CD4-positive, alpha-beta T cell treated with Interleukin-6 at 100 ng/mL for 8 hours (primary cell): ENCODE measurements at regions not wholly inside any gene's neighbourhood (a gene's known extent, or its start where the extent isn't known, plus 50 kb on each side); places are given as distances from the start of the nearest gene placed in this dataset.
"Not testable (repeated sequence)": the region's sequence is repeated elsewhere in the genome, so short reads cannot be mapped to it uniquely, and the experiment has no call there.

Experiments
- DNase-seq: peaks from one replicate; pipeline ENCODE4 v3.0.0-alpha.2; 2020; ENCODE audit warnings: mixed read lengths, low spot score

DNA sequence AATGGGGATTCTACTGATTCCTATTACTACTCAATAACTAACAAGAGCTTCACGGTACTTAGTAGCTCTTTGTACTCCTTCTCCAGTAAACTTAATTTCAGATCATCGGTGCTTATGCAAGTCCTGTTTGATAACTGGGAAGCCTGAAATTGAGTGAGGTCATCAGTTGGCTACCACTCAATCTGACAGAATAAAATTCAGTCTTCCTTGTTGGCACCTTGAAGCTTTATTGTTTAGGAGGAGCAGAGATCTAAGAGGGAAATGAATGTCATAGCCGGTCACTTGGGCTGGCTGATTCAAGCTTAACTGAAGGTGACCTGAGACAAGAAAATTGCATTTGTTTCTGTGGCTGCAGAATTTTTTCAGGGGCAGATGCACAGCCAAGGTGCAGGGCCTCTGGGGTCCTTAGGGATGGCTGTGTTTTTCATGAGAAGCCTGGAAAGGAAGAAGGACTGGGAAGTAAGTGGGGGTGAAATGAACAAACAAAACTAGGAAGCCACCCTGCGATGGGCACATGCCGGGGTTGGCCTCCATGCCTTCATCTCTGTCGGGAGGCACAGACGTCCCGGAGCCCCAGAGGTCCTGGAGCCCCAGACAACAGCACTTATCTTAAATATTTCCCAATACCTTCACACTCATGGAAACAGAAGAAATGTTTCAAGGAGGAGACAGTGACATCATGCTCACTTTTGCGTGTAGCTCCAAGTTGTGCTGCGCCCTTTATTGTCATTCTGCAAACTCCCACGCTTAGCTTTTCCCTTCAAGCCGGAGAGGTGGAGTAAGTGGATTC lies 85.0 kb upstream of the KIF5B start:
- DNase-seq, result no peak

- no peak for DNase-seq
Measured at GRCh38 chr10:32140403-32140802, 84.2 kb upstream of the KIF5B start.

DNA sequence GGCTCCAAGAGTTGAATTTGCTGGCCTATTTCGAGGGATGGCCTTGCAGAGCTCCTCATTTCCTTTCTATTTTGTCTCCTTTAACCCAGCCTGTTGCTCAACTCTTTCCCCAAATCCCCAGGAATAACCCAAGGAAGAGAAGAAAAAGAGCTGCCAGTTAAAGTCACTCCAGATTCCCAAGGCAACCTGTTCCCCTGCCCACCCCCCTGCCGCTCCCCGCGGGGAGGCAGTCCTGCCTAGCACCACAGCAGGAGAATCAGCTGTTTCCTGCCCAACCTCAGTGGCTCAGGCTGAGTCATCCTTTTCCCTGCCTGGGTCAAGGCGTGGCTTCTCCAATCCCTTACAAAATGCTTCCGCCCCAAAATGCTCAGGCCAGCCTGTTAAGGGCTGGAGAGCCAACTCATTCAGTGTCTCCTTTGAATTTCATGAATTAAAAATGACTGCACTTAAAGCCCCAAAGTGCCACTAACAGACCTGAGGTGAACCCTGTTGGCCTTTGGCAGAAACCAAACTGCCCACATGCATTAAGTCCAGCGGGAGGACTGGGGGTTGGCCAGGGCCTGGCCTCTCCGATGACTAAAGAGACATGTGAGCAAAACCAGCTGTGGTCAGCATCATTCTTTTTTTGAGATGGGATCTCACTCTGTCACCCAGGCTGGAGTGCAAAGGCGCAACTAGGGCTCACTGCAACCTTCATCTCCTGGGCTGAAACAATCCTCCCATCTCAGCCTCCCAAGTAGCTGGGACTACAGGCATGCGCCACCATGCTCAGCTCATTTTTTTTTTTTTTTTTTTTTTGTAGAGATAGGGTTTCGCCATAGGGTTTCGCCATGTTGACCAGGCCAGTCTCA lies 83.2 kb upstream of the KIF5B start:
- no peak for DNase-seq

GRCh38 chr10:32136927-32137326 lies 80.7 kb upstream of the KIF5B start:
- not testable (repeated sequence) for DNase-seq

GRCh38 chr10:32135796-32136195 lies 79.6 kb upstream of the KIF5B start:
- not testable (repeated sequence) for DNase-seq

DNA sequence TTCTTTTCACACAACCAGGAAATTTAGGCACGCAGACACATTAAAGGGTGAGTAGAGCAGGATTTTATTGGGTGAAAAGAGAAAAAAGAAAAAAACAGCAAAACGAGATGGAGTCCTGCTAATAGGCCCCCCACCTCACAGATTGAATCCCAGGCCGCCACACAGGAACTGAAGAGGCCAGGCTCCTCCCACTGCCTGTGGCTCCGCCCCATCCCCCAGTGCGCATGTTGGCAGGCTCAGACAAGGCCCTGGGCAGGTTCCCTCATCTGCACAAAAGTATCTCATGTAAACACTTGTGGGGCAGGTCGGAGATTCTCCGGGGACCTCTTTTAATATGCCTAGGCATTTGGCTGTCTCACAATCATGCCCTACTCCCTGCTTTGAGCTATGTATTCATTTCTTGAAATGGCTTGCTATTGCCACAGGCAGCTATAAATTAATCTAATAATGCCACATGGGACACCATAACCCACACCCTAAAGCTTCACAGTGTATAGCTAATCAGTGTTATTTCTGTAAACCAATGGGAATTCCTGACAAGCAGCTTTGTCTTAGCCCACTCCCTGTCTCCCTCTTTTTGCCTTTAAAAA lies 76.2 kb upstream of the KIF5B start:
- DNase-seq, result no peak

DNA sequence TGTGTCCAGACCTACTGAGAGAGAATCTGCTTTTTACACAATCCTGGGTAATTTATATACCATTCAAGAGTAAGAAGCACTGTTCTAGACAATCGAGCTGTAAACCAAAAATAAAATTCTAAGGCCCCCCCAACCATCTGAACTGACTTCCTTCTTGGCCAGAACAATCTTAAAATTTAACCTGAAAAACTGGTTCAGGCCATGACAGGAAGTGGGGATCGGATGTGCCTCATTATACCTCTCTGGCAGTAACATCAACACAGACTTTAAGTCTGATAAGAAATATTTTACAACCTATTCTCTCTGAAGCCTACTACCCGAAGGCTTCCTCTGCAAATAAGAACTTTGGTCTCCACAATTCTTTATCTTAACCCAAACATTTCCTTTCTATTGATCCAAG lies 75.2 kb upstream of the KIF5B start:
- DNase-seq, result no peak

DNA sequence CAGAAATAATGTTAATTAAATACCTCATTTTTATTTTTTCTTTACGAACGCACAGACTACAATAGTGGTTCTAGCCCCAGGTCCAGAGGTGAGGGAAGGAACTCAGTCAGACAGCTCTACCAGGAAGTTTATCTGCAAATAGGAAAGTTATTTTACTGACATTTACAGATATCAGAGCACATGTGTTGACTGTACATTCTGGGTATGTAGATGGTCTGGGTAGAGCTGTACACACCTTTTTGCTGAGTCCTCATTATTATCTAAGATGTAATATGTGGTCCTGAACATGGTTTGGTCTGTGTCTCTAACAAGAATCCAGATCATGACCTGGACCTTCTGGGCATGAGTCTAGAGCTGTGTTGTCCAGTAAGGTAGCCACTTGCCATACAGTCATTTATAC lies 74.6 kb upstream of the KIF5B start:
- no peak for DNase-seq

DNA sequence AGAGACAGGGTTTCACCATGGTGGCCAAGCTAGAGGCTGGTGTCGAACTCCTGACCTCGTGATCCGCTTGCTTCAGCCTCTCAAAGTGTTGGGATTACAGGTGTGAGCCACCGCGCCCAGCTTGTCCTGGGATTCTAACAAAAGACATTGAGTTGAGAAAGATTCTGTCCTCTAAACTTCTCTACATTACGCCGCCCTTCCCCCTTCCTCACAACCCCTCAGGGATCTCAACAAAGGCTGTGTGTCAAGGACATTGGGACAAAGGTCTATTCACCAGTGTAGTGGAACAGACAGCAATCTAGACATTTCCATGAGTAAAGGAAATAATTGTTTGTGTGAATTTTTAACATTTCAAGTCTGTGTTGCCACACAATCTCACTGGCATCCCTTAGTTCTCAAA lies 68.8 kb upstream of the KIF5B start:
- no peak for DNase-seq

DNA sequence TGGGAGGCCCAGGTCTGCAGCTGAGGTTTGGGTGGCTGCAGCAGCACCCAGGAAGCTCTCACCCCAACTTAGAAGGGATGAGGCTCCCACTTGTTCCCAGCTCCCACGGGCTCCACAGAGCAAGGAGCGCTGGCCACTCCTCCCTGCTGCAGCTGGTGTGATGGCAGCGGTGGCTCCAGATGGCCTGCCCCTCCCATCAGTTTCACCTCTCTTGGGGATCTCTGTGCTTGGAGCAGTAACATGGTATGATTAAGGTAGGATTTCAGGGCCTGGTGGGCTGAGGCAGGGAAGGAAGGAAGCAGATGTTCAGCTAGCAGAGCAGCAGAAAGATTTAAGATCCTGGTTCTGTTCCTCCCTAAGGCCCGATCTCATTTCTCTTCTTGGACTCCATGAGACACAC lies 66.8 kb upstream of the KIF5B start:
- DNase-seq, result no peak

DNA sequence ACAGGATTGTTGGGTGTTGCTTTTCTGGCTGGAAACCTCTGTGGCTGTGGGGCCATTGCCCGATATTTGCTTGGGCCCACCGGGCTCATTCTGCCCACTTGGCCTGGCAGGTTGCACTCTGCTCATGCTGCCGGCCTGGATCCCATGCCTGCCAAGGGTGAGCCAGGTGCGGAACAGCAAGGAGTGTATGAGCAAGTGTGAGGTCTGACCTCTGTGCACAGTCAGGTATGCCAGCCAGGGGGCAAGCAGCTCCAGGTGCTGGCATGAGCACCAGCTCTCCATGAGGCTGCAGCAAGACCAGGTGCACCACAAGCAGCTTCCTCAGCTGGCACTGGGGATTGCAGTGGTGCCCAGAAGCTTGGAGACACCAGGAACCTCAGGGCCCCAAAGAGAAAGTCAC lies 65.4 kb upstream of the KIF5B start:
- no peak for DNase-seq

GRCh38 chr10:32120147-32120546 lies 63.9 kb upstream of the KIF5B start:
- DNase-seq, result no peak

DNA sequence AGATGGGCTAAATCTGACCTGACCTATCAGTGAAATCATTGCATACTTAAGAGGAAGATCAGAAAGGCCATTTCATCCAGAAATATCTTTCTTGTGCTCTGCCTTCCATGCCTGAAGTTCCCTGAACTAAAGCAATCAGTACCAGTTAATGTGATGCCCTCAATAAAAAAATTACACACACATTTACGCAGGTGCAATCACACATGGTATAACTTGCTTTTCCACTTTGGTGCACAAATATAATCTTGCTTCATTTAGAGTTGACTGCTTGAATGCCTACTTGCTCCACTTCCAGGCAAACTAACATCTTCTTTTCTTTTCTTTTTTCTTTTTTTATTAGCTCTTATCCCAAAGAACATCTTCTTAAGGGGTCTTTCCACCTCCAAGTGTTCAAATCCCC lies 58.3 kb upstream of the KIF5B start:
- no peak for DNase-seq

GRCh38 chr10:32112055-32112454 lies 55.8 kb upstream of the KIF5B start:
- DNase-seq, result no peak

- no peak for DNase-seq
Measured at GRCh38 chr10:32111585-32111984, 55.4 kb upstream of the KIF5B start.

- DNase-seq, result no peak
Measured at GRCh38 chr10:32110790-32111189, 54.6 kb upstream of the KIF5B start.

- no peak for DNase-seq
Measured at GRCh38 chr10:32109603-32110002, 53.4 kb upstream of the KIF5B start.
